ENCODE measurements at regions not wholly inside any gene's neighbourhood (a gene's known extent, or its start where the extent isn't known, plus 50 kb on each side); places are given as distances from the start of the nearest gene placed in this dataset.

DNA sequence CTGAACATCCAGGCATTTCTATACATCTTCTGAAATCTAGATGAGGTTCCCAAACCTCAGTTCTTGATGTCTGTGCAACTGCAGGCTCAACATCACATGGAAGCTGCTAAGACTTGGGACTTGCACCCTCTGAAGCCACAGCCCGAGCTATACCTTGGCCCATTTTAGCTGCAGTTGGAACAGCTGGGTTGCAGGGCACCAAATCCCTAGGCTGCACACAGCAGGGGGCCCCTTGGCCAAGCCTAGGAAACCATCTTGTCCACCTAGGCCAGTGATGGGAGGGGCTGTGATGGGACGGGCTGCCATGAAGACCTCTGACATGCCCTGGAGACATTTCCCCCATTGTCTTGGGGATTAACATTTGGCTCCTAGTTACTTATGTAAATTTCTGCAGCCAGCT, 415.8 kb upstream of the SUCLG2 start:
- TF ChIP-seq, protein P1, sequence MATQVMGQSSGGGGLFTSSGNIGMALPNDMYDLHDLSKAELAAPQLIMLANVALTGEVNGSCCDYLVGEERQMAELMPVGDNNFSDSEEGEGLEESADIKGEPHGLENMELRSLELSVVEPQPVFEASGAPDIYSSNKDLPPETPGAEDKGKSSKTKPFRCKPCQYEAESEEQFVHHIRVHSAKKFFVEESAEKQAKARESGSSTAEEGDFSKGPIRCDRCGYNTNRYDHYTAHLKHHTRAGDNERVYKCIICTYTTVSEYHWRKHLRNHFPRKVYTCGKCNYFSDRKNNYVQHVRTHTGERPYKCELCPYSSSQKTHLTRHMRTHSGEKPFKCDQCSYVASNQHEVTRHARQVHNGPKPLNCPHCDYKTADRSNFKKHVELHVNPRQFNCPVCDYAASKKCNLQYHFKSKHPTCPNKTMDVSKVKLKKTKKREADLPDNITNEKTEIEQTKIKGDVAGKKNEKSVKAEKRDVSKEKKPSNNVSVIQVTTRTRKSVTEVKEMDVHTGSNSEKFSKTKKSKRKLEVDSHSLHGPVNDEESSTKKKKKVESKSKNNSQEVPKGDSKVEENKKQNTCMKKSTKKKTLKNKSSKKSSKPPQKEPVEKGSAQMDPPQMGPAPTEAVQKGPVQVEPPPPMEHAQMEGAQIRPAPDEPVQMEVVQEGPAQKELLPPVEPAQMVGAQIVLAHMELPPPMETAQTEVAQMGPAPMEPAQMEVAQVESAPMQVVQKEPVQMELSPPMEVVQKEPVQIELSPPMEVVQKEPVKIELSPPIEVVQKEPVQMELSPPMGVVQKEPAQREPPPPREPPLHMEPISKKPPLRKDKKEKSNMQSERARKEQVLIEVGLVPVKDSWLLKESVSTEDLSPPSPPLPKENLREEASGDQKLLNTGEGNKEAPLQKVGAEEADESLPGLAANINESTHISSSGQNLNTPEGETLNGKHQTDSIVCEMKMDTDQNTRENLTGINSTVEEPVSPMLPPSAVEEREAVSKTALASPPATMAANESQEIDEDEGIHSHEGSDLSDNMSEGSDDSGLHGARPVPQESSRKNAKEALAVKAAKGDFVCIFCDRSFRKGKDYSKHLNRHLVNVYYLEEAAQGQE (IDR thresholded peaks at IDR 0.05), result no peak
- TF ChIP-seq POLR2AphosphoS2 (conservative IDR thresholded peaks at IDR 0.05; ENCODE audit: low read length) (no peak), RAD21 (conservative IDR thresholded peaks at IDR 0.05 in 1 of 2, IDR thresholded peaks at IDR 0.05 in 1 of 2) (no peak), HOXA7 (CRISPR knock-in tag; IDR thresholded peaks at IDR 0.05) (no peak), CEBPB (IDR thresholded peaks at IDR 0.05) (no peak), ZFP36 (IDR thresholded peaks at IDR 0.05; ENCODE audit: borderline replicate concordance, partially characterized antibody) (no peak), RFX5 (IDR thresholded peaks at IDR 0.05) (no peak)
- TF ChIP-seq, protein P2, sequence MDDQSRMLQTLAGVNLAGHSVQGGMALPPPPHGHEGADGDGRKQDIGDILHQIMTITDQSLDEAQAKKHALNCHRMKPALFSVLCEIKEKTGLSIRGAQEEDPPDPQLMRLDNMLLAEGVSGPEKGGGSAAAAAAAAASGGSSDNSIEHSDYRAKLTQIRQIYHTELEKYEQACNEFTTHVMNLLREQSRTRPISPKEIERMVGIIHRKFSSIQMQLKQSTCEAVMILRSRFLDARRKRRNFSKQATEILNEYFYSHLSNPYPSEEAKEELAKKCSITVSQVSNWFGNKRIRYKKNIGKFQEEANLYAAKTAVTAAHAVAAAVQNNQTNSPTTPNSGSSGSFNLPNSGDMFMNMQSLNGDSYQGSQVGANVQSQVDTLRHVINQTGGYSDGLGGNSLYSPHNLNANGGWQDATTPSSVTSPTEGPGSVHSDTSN (IDR thresholded peaks at IDR 0.05), result no peak
- TF ChIP-seq, protein P3, sequence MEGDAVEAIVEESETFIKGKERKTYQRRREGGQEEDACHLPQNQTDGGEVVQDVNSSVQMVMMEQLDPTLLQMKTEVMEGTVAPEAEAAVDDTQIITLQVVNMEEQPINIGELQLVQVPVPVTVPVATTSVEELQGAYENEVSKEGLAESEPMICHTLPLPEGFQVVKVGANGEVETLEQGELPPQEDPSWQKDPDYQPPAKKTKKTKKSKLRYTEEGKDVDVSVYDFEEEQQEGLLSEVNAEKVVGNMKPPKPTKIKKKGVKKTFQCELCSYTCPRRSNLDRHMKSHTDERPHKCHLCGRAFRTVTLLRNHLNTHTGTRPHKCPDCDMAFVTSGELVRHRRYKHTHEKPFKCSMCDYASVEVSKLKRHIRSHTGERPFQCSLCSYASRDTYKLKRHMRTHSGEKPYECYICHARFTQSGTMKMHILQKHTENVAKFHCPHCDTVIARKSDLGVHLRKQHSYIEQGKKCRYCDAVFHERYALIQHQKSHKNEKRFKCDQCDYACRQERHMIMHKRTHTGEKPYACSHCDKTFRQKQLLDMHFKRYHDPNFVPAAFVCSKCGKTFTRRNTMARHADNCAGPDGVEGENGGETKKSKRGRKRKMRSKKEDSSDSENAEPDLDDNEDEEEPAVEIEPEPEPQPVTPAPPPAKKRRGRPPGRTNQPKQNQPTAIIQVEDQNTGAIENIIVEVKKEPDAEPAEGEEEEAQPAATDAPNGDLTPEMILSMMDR (IDR thresholded peaks at IDR 0.05), result no peak
- TF ChIP-seq, protein P4, sequence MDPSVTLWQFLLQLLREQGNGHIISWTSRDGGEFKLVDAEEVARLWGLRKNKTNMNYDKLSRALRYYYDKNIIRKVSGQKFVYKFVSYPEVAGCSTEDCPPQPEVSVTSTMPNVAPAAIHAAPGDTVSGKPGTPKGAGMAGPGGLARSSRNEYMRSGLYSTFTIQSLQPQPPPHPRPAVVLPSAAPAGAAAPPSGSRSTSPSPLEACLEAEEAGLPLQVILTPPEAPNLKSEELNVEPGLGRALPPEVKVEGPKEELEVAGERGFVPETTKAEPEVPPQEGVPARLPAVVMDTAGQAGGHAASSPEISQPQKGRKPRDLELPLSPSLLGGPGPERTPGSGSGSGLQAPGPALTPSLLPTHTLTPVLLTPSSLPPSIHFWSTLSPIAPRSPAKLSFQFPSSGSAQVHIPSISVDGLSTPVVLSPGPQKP (IDR thresholded peaks at IDR 0.05; ENCODE audit: low read depth, low read length), result no peak
- TF ChIP-seq, protein P5, sequence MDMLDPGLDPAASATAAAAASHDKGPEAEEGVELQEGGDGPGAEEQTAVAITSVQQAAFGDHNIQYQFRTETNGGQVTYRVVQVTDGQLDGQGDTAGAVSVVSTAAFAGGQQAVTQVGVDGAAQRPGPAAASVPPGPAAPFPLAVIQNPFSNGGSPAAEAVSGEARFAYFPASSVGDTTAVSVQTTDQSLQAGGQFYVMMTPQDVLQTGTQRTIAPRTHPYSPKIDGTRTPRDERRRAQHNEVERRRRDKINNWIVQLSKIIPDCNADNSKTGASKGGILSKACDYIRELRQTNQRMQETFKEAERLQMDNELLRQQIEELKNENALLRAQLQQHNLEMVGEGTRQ (IDR thresholded peaks at IDR 0.05), result no peak

Data from A549 (cell line).